Prostate gland (tissue), 2 donors: ENCODE measurements at regions not wholly inside any gene's neighbourhood (a gene's known extent, or its start where the extent isn't known, plus 50 kb on each side); places are given as distances from the start of the nearest gene placed in this dataset.

ENCODE experiments used
- POLR2A ChIP-seq: fragments of 450-650 bp; IDR thresholded peaks from one replicate; pipeline ENCODE4 v1.6.1; 2016; ENCODE audit warnings: antibody characterized with exemption, mild to moderate bottlenecking
- TF ChIP-seq, protein P1 (sequence below), 4 experiments: fragments of 200-600 bp in 2 of 4; fragments of 450-650 bp in 2 of 4; sonication (generic) in 2 of 4; IDR thresholded peaks; 1 replicate in 3 of 4; 2 replicates in 1 of 4; pipeline ENCODE4 v1.5.1; 2016 to 2019; ENCODE audit warnings: antibody characterized with exemption in 4 of 4, mild to moderate bottlenecking in 2 of 4, moderate library complexity in 2 of 4

DNA sequence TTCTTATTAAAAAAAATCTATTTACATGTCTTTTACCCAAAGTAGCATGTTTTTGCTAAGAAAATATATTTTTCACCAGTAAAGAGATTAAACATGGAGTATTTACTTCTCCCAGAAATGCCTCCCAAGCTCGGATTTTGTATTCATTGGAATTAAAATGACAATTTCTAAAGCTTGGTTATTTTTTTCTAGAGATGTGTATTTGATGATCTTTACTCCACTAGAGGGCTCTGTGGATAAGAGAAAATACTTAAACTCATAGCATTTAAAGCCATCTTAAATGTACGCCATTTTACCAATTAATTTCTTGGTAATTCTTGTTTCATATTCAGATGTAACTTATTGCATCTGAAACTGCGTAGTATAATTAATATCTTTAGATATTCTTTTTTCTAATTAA lies 461.4 kb downstream of the GALR1 start:
- no peak for TF ChIP-seq POLR2A
- TF ChIP-seq, protein P1, sequence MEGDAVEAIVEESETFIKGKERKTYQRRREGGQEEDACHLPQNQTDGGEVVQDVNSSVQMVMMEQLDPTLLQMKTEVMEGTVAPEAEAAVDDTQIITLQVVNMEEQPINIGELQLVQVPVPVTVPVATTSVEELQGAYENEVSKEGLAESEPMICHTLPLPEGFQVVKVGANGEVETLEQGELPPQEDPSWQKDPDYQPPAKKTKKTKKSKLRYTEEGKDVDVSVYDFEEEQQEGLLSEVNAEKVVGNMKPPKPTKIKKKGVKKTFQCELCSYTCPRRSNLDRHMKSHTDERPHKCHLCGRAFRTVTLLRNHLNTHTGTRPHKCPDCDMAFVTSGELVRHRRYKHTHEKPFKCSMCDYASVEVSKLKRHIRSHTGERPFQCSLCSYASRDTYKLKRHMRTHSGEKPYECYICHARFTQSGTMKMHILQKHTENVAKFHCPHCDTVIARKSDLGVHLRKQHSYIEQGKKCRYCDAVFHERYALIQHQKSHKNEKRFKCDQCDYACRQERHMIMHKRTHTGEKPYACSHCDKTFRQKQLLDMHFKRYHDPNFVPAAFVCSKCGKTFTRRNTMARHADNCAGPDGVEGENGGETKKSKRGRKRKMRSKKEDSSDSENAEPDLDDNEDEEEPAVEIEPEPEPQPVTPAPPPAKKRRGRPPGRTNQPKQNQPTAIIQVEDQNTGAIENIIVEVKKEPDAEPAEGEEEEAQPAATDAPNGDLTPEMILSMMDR (IDR thresholded peaks at IDR 0.05), result no peak
